H1 (cell line): ENCODE measurements at regions not wholly inside any gene's neighbourhood (a gene's known extent, or its start where the extent isn't known, plus 50 kb on each side); places are given as distances from the start of the nearest gene placed in this dataset.

Experiments used
- CTCF ChIA-PET: fragments of 300-600 bp; sonication (Branson Sonifier 250); formaldehyde crosslinking; loops from one replicate; lab custom pipeline; 2021; ENCODE audit not compliant: partially characterized antibody; lab: Charles Lee
- POLR2A ChIA-PET: fragments of 300-600 bp; sonication (Branson Sonifier 250); formaldehyde crosslinking; loops from one replicate; lab custom pipeline; 2021; ENCODE audit warnings: inconsistent platforms; ENCODE audit not compliant: partially characterized antibody; lab: Charles Lee
- DNase-seq, 2 experiments: peaks; one replicate each; pipeline versions ENCODE4 v3.0.0 to v3.0.0-alpha.2; 2010 to 2022; ENCODE audit warnings: low spot score in 2 of 2, low read depth in 1 of 2, mixed read lengths in 1 of 2
- FAIRE-seq: peaks from 2 replicates; lab custom pipeline; 2011; peaks lifted over from hg19 to GRCh38; lab: Jason Lieb, UNC
- H2AFZ ChIP-seq: 2 replicates; pipeline ENCODE4 v1.8.1; 2012; ENCODE audit warnings: low read length, inconsistent platforms
- H2AK5ac ChIP-seq: 2 replicates; pipeline ENCODE4 v1.6.1; 2013; ENCODE audit warnings: low read depth, low read length
- H2BK120ac ChIP-seq: replicated peaks from 2 replicates; pipeline ENCODE3; 2013; ENCODE audit warnings: low read depth, low read length, inconsistent platforms
- H2BK12ac ChIP-seq: 2 replicates; pipeline ENCODE4 v1.6.1; 2013; ENCODE audit warnings: low read depth, low read length
- H2BK15ac ChIP-seq: 2 replicates; pipeline ENCODE4 v1.6.1; 2013; ENCODE audit warnings: low read length
- H2BK20ac ChIP-seq: 2 replicates; pipeline ENCODE4 v1.6.1; 2013; ENCODE audit warnings: low read length
- H2BK5ac ChIP-seq: 2 replicates; pipeline ENCODE4 v1.6.1; 2013; ENCODE audit warnings: low read depth, low read length
- H3K14ac ChIP-seq: 2 replicates; pipeline ENCODE4 v1.6.1; 2013; ENCODE audit warnings: inconsistent platforms; ENCODE audit not compliant: insufficient read length
- H3K18ac ChIP-seq: 2 replicates; pipeline ENCODE4 v1.6.1; 2013; ENCODE audit warnings: low read length; ENCODE audit errors: extremely low read depth
- H3K23ac ChIP-seq: 2 replicates; pipeline ENCODE4 v1.6.1; 2013; ENCODE audit warnings: inconsistent platforms; ENCODE audit not compliant: insufficient read length
- H3K23me2 ChIP-seq: 2 replicates; pipeline ENCODE4 v1.6.1; 2013; ENCODE audit warnings: low read depth, low read length
- H3K27ac ChIP-seq: 2 replicates; pipeline ENCODE4 v1.6.1; 2011; ENCODE audit warnings: low read depth, low read length, inconsistent platforms
- H3K27me3 ChIP-seq, 4 experiments: replicated peaks in 1 of 4; 1 replicate in 1 of 4; 2 replicates in 3 of 4; pipeline versions ENCODE4 v1.6.1 to v1.8.1; 2011 to 2013; ENCODE audit warnings: low read length in 3 of 4, mild to moderate bottlenecking in 3 of 4, inconsistent platforms in 2 of 4, mixed read lengths in 2 of 4, moderate library complexity in 1 of 4; ENCODE audit not compliant: control insufficient read depth in 3 of 4, insufficient read depth in 3 of 4; ENCODE audit errors: extremely low read depth in 1 of 4
- H3K36me3 ChIP-seq, 4 experiments: 2 replicates each; pipeline versions ENCODE4 v1.6.1 to v1.8.1; 2011 to 2013; ENCODE audit warnings: mild to moderate bottlenecking in 4 of 4, low read length in 3 of 4, moderate library complexity in 2 of 4, control low read depth in 1 of 4, inconsistent platforms in 1 of 4; ENCODE audit not compliant: insufficient read depth in 4 of 4, control insufficient read depth in 2 of 4
- H3K4ac ChIP-seq: replicated peaks from 2 replicates; pipeline ENCODE3; 2013; ENCODE audit warnings: low read length, low read depth, mixed read lengths, inconsistent platforms; ENCODE audit not compliant: insufficient read length
- H3K4me1 ChIP-seq, 4 experiments: replicated peaks in 1 of 4; 1 replicate in 1 of 4; 2 replicates in 3 of 4; pipeline versions ENCODE4 v1.6.1 to v1.8.1; 2011 to 2013; ENCODE audit warnings: low read length in 3 of 4, inconsistent platforms in 2 of 4, mixed read lengths in 1 of 4; ENCODE audit not compliant: insufficient read depth in 4 of 4, control insufficient read depth in 3 of 4
- H3K4me2 ChIP-seq, 2 experiments: 2 replicates each; pipeline versions ENCODE4 v1.6.1 to v1.8.1; 2011 to 2013; ENCODE audit warnings: low read depth in 2 of 2, low read length in 2 of 2, control low read depth in 1 of 2, inconsistent platforms in 1 of 2, mild to moderate bottlenecking in 1 of 2; ENCODE audit not compliant: insufficient read depth in 1 of 2
- H3K4me3 ChIP-seq, 4 experiments: fragments of 200-600, 300-600 bp in 1 of 4; sonication (generic), shearing (Covaris generic), sonication (Bioruptor Twin) in 1 of 4; 2 replicates each; pipeline versions ENCODE4 v1.5.1 to v1.8.1; 2011 to 2016; ENCODE audit warnings: low read length in 4 of 4, low read depth in 3 of 4, control low read depth in 2 of 4, inconsistent platforms in 2 of 4, mild to moderate bottlenecking in 2 of 4, mixed read lengths in 1 of 4, moderate library complexity in 1 of 4; ENCODE audit not compliant: insufficient read depth in 2 of 4; ENCODE audit errors: extremely low read depth in 1 of 4
- H3K56ac ChIP-seq: replicated peaks from 2 replicates; pipeline ENCODE3; 2013; ENCODE audit warnings: low read depth, mild to moderate bottlenecking, mixed read lengths, low read length, inconsistent platforms; ENCODE audit not compliant: insufficient read length
- H3K79me1 ChIP-seq: 2 replicates; pipeline ENCODE4 v1.6.1; 2013; ENCODE audit warnings: low read depth, low read length, control low read depth
- H3K79me2 ChIP-seq, 2 experiments: 2 replicates each; pipeline versions ENCODE4 v1.6.1 to v1.8.1; 2012 to 2013; ENCODE audit warnings: low read length in 2 of 2, mild to moderate bottlenecking in 2 of 2, inconsistent platforms in 1 of 2; ENCODE audit not compliant: insufficient read depth in 2 of 2, control insufficient read depth in 1 of 2
- H3K9ac ChIP-seq, 4 experiments: replicated peaks in 1 of 4; 1 replicate in 1 of 4; 2 replicates in 3 of 4; pipeline versions ENCODE4 v1.6.1 to v1.8.1; 2011 to 2013; ENCODE audit warnings: low read depth in 3 of 4, low read length in 3 of 4, control low read depth in 2 of 4, mild to moderate bottlenecking in 2 of 4, moderate library complexity in 2 of 4, inconsistent platforms in 1 of 4; ENCODE audit errors: extremely low read depth in 1 of 4
- H3K9me3 ChIP-seq, 2 experiments: 2 replicates each; pipeline versions ENCODE4 v1.6.1 to v1.8.1; 2012 to 2013; ENCODE audit warnings: mild to moderate bottlenecking in 2 of 2, moderate library complexity in 2 of 2, control low read depth in 1 of 2, inconsistent platforms in 1 of 2, low read depth in 1 of 2, low read length in 1 of 2, mixed read lengths in 1 of 2; ENCODE audit not compliant: insufficient read depth in 2 of 2
- H4K20me1 ChIP-seq, 2 experiments: replicated peaks in 1 of 2; 2 replicates each; pipeline versions ENCODE3 to v1.8.1; 2011 to 2013; ENCODE audit warnings: inconsistent platforms in 2 of 2, low read length in 2 of 2, mild to moderate bottlenecking in 1 of 2; ENCODE audit not compliant: insufficient read depth in 2 of 2, control insufficient read depth in 1 of 2
- H4K5ac ChIP-seq: 2 replicates; pipeline ENCODE4 v1.6.1; 2013; ENCODE audit warnings: low read length, low read depth, mixed read lengths, inconsistent platforms; ENCODE audit not compliant: insufficient read length
- H4K8ac ChIP-seq: 2 replicates; pipeline ENCODE4 v1.8.0; 2013; ENCODE audit warnings: mild to moderate bottlenecking, moderate library complexity, low read length, inconsistent platforms; ENCODE audit not compliant: insufficient read depth; ENCODE audit errors: extremely low read depth
- H4K91ac ChIP-seq: replicated peaks from 2 replicates; pipeline ENCODE3; 2013; ENCODE audit warnings: low read length, mixed read lengths, inconsistent platforms; ENCODE audit not compliant: insufficient read length
- ATF2 ChIP-seq: IDR thresholded peaks from 2 replicates; pipeline ENCODE4 v1.6.1; 2012; ENCODE audit warnings: low read length, inconsistent platforms
- BACH1 ChIP-seq: IDR thresholded peaks from 2 replicates; pipeline ENCODE4 v1.6.1; 2012; ENCODE audit warnings: low read length, improper control_type of control experiment
- CHD2 ChIP-seq: IDR thresholded peaks from 2 replicates; pipeline ENCODE4 v1.6.1; 2012; ENCODE audit warnings: low read length, improper control_type of control experiment
- CREB1 ChIP-seq: IDR thresholded peaks from 2 replicates; pipeline ENCODE4 v1.6.1; 2012; ENCODE audit warnings: inconsistent platforms
- EZH2 ChIP-seq: fragments of 200-600 bp; sonication (generic); IDR thresholded peaks from 2 replicates; pipeline ENCODE4 v1.7.1; 2012; ENCODE audit warnings: low read depth, mild to moderate bottlenecking, moderate library complexity, low read length, inconsistent platforms; ENCODE audit not compliant: severe bottlenecking
- FOSL1 ChIP-seq: IDR thresholded peaks from 2 replicates; pipeline ENCODE4 v1.6.1; 2011; ENCODE audit warnings: mild to moderate bottlenecking, low read depth, low read length, moderate library complexity; ENCODE audit not compliant: insufficient read depth
- HDAC6 ChIP-seq: IDR thresholded peaks from one replicate; pipeline ENCODE4 v1.7.1; 2012; ENCODE audit warnings: low read depth, mild to moderate bottlenecking, inconsistent platforms, low read length, moderate library complexity
- KDM4A ChIP-seq: IDR thresholded peaks from one replicate; pipeline ENCODE4 v1.7.1; 2012; ENCODE audit warnings: low read depth, mild to moderate bottlenecking, moderate library complexity, low read length, inconsistent platforms; ENCODE audit not compliant: severe bottlenecking
- MAFK ChIP-seq: IDR thresholded peaks from 2 replicates; pipeline ENCODE4 v1.6.1; 2012; ENCODE audit warnings: low read depth, mild to moderate bottlenecking, improper control_type of control experiment, low read length
- RNF2 ChIP-seq: fragments of 200-900, 300-1000 bp; sonication (generic); IDR thresholded peaks from 2 replicates; pipeline ENCODE4 v1.7.1; 2016; ENCODE audit warnings: borderline replicate concordance, low read depth, mild to moderate bottlenecking, antibody characterized with exemption, low read length; ENCODE audit not compliant: poor library complexity, severe bottlenecking; ENCODE audit errors: missing control alignments
- SAP30 ChIP-seq: fragments of 300-600 bp; sonication (generic); IDR thresholded peaks from 2 replicates; pipeline ENCODE4 v1.7.1; 2012; ENCODE audit warnings: low read length, moderate library complexity, mild to moderate bottlenecking, inconsistent platforms; ENCODE audit not compliant: insufficient read depth, insufficient replicate concordance
- TAF7 ChIP-seq: optimal IDR thresholded peaks from 2 replicates; pipeline ENCODE3; 2011; ENCODE audit warnings: low read depth, mild to moderate bottlenecking, inconsistent platforms, low read length, moderate library complexity, borderline replicate concordance
- TEAD4 ChIP-seq: IDR thresholded peaks from 2 replicates; pipeline ENCODE4 v1.6.1; 2012; ENCODE audit warnings: low read depth, low read length, inconsistent platforms, mixed read lengths
- WGBS, 2 experiments: shearing (Covaris generic) in 1 of 2; methylation state at CpG; one replicate each; pipeline versions ENCODE4 v1.1.6 to v1.1.7; 2013 to 2015; ENCODE audit warnings: low lambda C conversion rate in 2 of 2, mixed read lengths in 2 of 2, inconsistent platforms in 1 of 2, low coverage in 1 of 2, missing lambda C conversion rate in 1 of 2; ENCODE audit not compliant: insufficient replicate concordance in 2 of 2, insufficient coverage in 1 of 2, insufficient read length in 1 of 2; ENCODE audit errors: extremely low coverage in 1 of 2, missing lambda C conversion rate in 1 of 2; 5-methylcytosine and 5-hydroxymethylcytosine counted together

DNA sequence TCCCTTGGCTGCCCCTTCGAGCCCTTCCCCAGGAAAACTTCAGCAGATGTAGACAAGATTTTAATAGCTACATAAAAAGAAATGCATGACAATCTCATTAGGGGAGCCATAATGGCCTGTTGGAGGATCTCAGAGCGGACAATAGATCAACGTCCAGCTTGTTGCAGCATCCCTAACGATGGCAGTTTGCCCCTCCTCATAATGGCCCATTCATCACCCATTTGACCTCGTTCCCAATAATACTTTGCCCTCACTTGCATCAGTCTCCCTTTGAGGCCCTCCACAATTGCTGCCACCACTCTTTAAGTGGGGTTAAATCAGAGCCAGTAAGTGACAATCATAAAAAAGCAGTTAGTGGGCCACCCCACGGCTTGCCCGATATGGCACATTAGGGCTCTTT lies 84.7 kb upstream of the PCDH8 start:
- Histone ChIP-seq H3K4me3 (no peak overlapping the region), H3K9me3 (no peaks in the 10 kb centered on the region), H3K56ac (no peak overlapping the region), H3K79me1 (no peaks in the 10 kb centered on the region; the same call in 1 of the 2 replicates), H2BK5ac (no peak overlapping the region), H2BK20ac (no peak overlapping the region), H4K8ac (no peak overlapping the region), H2BK12ac (no peak overlapping the region), H3K23ac (no peak overlapping the region), H2BK120ac (no peak overlapping the region), H2BK15ac (no peak overlapping the region), H3K27ac (no peak overlapping the region), H3K23me2 (no peaks in the 10 kb centered on the region), H3K36me3 (no peaks in the 10 kb centered on the region), H2AFZ (no peak overlapping the region), H3K4me2 (no peak overlapping the region), H2AK5ac (no peak overlapping the region), H4K91ac (no peak overlapping the region), H3K79me2 (no peaks in the 10 kb centered on the region), H3K14ac (no peak overlapping the region), H3K18ac (no peak overlapping the region), H3K9ac (no peak overlapping the region), H4K5ac (no peak overlapping the region), H3K4ac (no peak overlapping the region), H4K20me1 (no peaks in the 10 kb centered on the region), H3K4me1 (no peaks in the 10 kb centered on the region), H3K27me3 (no peaks in the 10 kb centered on the region)
- DNase-seq (no peak), FAIRE-seq (no peak)
- POLR2A ChIA-PET, result no interaction called here
- CTCF ChIA-PET, result interaction anchor here (1.7 kb wide), 2 partner anchors 35 to 84 kb away, joined by 4 to 5 read pairs; no protein-coding TSS in a partner anchor
- 94% methylated on average over 7 of the region's 7 CpGs; no CpG with 5 or more reads in 1 of the 2 experiments for WGBS, 2 experiments
- TF ChIP-seq TEAD4, result no peak
- TF ChIP-seq EZH2, result no peak
- no peak for TF ChIP-seq KDM4A
- TF ChIP-seq BACH1, result no peak
- TF ChIP-seq MAFK, result no peak
- TF ChIP-seq TAF7, result no peak
- TF ChIP-seq HDAC6, result no peak
- TF ChIP-seq CHD2, result no peak
- no peak for TF ChIP-seq SAP30
- TF ChIP-seq ATF2, result no peak
- TF ChIP-seq CREB1, result no peak
- no peak for TF ChIP-seq RNF2
- TF ChIP-seq FOSL1, result no peak
